ENCODE measurements at regions not wholly inside any gene's neighbourhood (a gene's known extent, or its start where the extent isn't known, plus 50 kb on each side); places are given as distances from the start of the nearest gene placed in this dataset.

GRCh38 chr5:20248118-20248517, 260.1 kb upstream of the CDH18 start:
- H2AFZ ChIP-seq (ENCODE audit: low read length): no peak overlapping the region
- no peak overlapping the region for H3K18ac ChIP-seq (ENCODE audit: insufficient read length, low read depth, low read length)
- H3K27ac Mint-ChIP-seq: no peak overlapping the region
- no peaks in the 10 kb centered on the region for H3K36me3 Mint-ChIP-seq (ENCODE audit: insufficient read depth in 1 of 3, low read depth in 3 of 3)
- no peaks in the 10 kb centered on the region for H3K27me3 ChIP-seq (ENCODE audit: insufficient read depth, low read length)
- no peak overlapping the region for H3K27ac ChIP-seq (ENCODE audit: insufficient read length, low read depth, low read length)
- H3K27me3 Mint-ChIP-seq (ENCODE audit: low read depth): no peaks in the 10 kb centered on the region
- no peak overlapping the region for H2BK5ac ChIP-seq (ENCODE audit: insufficient read length, low read length)
- no peak overlapping the region for H3K4me2 ChIP-seq (ENCODE audit: insufficient read depth, insufficient read length, low read length)
- no peak overlapping the region for H4K91ac ChIP-seq (ENCODE audit: insufficient read length, low read depth, low read length)
- no peak overlapping the region for H2BK120ac ChIP-seq (ENCODE audit: low read depth, low read length, poor library complexity, severe bottlenecking)
- H3K9ac ChIP-seq (ENCODE audit: extremely low read depth, insufficient read length, low read length): no peak overlapping the region
- H4K20me1 ChIP-seq (ENCODE audit: control insufficient read depth, insufficient read depth, insufficient read length): no peaks in the 10 kb centered on the region
- no peaks in the 10 kb centered on the region for H3K9me3 Mint-ChIP-seq
- no peak overlapping the region for H4K5ac ChIP-seq (ENCODE audit: insufficient read length, low read depth, low read length)
- no peaks in the 10 kb centered on the region for H3K4me1 ChIP-seq (ENCODE audit: insufficient read depth, low read length)
- H3K4me3 Mint-ChIP-seq: no peak overlapping the region
- H3K4me1 Mint-ChIP-seq: no peaks in the 10 kb centered on the region
- no peak overlapping the region for H4K8ac ChIP-seq (replicated peaks; ENCODE audit: insufficient read length, low read depth, low read length)
- no peak for TF ChIP-seq CTCF (conservative IDR thresholded peaks at IDR 0.05)
- DNase-seq: no peak
- H3T11ph ChIP-seq (ENCODE audit: low read length): no peak overlapping the region
- no peak overlapping the region for H2AK5ac ChIP-seq (ENCODE audit: insufficient read length, low read length)
- H3K79me2 ChIP-seq (ENCODE audit: insufficient read depth, low read length): no peaks in the 10 kb centered on the region
- no peak overlapping the region for H3K14ac ChIP-seq (ENCODE audit: insufficient read depth, low read length)
- H3K9me3 ChIP-seq (ENCODE audit: control insufficient read depth, low read depth, low read length): no peaks in the 10 kb centered on the region
- H2BK15ac ChIP-seq (ENCODE audit: low read depth, low read length): no peak overlapping the region
- no CpG with 5 or more reads among the region's 1 CpG for WGBS (ENCODE audit: extremely low coverage, insufficient read length, low lambda C conversion rate)
- no peaks in the 10 kb centered on the region for H3K79me1 ChIP-seq (ENCODE audit: insufficient read depth, low read depth, low read length, poor library complexity, severe bottlenecking)
- H3K4ac ChIP-seq (ENCODE audit: low read depth, low read length): no peak overlapping the region
- no peak overlapping the region for H2BK12ac ChIP-seq (ENCODE audit: insufficient read length, low read depth, low read length)
- H3K23ac ChIP-seq (ENCODE audit: insufficient read length, low read depth, low read length): no peak overlapping the region
- no peaks in the 10 kb centered on the region for H3K23me2 ChIP-seq (ENCODE audit: insufficient read length, low read depth, low read length, poor library complexity, severe bottlenecking)
- H3K56ac ChIP-seq (ENCODE audit: insufficient read length, low read depth, low read length): no peak overlapping the region
- no peak overlapping the region for H2BK20ac ChIP-seq (ENCODE audit: low read depth, low read length, poor library complexity, severe bottlenecking)
